ENCODE measurements at regions not wholly inside any gene's neighbourhood (a gene's known extent, or its start where the extent isn't known, plus 50 kb on each side); places are given as distances from the start of the nearest gene placed in this dataset.

- no peak overlapping the region for H3K4me3 ChIP-seq
- ATAC-seq (peak; percentile 83), FAIRE-seq (peak; percentile 59), DNase-seq (ENCODE audit: low read depth, low spot score) (no peak)
- H3K79me2 ChIP-seq (ENCODE audit: control insufficient read depth, insufficient read depth, low read length) = no peaks in the 10 kb centered on the region
- H2AFZ ChIP-seq (ENCODE audit: control insufficient read depth, low read depth, low read length) = no peak overlapping the region
- no peak overlapping the region for H3K9ac ChIP-seq (ENCODE audit: control insufficient read depth, insufficient read depth, low read length)
- POLR2A ChIA-PET = no interaction called here
- CTCF ChIA-PET = interaction anchor here (1.0 to 2.8 kb wide), 5 partner anchors 11 to 262 kb away, joined by 3 to 19 read pairs (median 11); no protein-coding TSS in a partner anchor
- H3K36me3 ChIP-seq (ENCODE audit: control insufficient read depth in 2 of 2, insufficient read depth in 2 of 2, low read length in 1 of 2) = no peaks in the 10 kb centered on the region
- no peaks in the 10 kb centered on the region for H3K9me3 ChIP-seq (replicated peaks; ENCODE audit: control insufficient read depth, insufficient read depth, low read length)
- TF ChIP-seq SMC3 (IDR thresholded peaks at IDR 0.05; ENCODE audit: borderline replicate concordance, low read length) (peak; percentile 82), CTCF (IDR thresholded peaks at IDR 0.05 in 2 of 3, conservative IDR thresholded peaks at IDR 0.05 in 1 of 3; ENCODE audit: control insufficient read depth in 2 of 3, extremely low read depth in 1 of 3, insufficient read depth in 1 of 3, low read depth in 3 of 3, low read length in 3 of 3) (peak; percentile 73 to 78 (median 75)), RAD21 (IDR thresholded peaks at IDR 0.05; ENCODE audit: insufficient read depth, low read depth, low read length) (peak; percentile 70), NR2C1 (IDR thresholded peaks at IDR 0.05) (no peak), ELK1 (IDR thresholded peaks at IDR 0.05; ENCODE audit: low read depth, low read length) (no peak), ZNF217 (IDR thresholded peaks at IDR 0.05) (no peak), TCF7 (IDR thresholded peaks at IDR 0.05; ENCODE audit: borderline replicate concordance) (no peak)
- no TSS peak for BruUV-seq (replicated peaks)
- H3K27me3 ChIP-seq (replicated peaks in 1 of 2; ENCODE audit: control insufficient read depth in 2 of 2, insufficient read depth in 2 of 2, low read length in 1 of 2) = no peaks in the 10 kb centered on the region; a peak in 1 of 4 replicates
- WGBS (ENCODE audit: insufficient coverage, insufficient replicate concordance, low lambda C conversion rate, missing lambda C conversion rate) = 16% methylated on average over 6 of the region's 6 CpGs
- H3K27ac ChIP-seq (ENCODE audit: control insufficient read depth, insufficient read depth) = no peak overlapping the region
- no peaks in the 10 kb centered on the region for H3K4me1 ChIP-seq (ENCODE audit: control insufficient read depth, insufficient read depth, low read length)
- RAD21 ChIA-PET (ENCODE audit: unreplicated experiment) = interaction anchor here (0.6 to 2.2 kb wide), 2 partner anchors 228 to 236 kb away, joined by 5 read pairs; no protein-coding TSS in a partner anchor
- H4K20me1 ChIP-seq (ENCODE audit: control insufficient read depth, insufficient read depth) = no peaks in the 10 kb centered on the region
- H3K4me2 ChIP-seq (ENCODE audit: control insufficient read depth, insufficient read depth) = no peak overlapping the region
- SMC1A ChIA-PET (ENCODE audit: uncharacterized antibody, unreplicated experiment) = interaction anchor here (1.0 kb wide), 1 partner anchor 249 kb away, joined by 3 read pairs; no protein-coding TSS in a partner anchor
- intact Hi-C loops (cut with micrococcal nuclease; ENCODE audit: unreplicated experiment) (loop anchor here (1.0 kb wide), 1 partner anchor 262 kb away; no protein-coding TSS in a partner anchor), in situ Hi-C loops (cut with MboI) (loop anchor here (10.0 kb wide), 1 partner anchor 884 kb away; no protein-coding TSS in a partner anchor)
These were observed 97.3 kb upstream of the DCLK2 start for GRCh38 chr4:149980941-149981340.

All from GM12878 (cell line).